ENCODE measurements at regions not wholly inside any gene's neighbourhood (a gene's known extent, or its start where the extent isn't known, plus 50 kb on each side); places are given as distances from the start of the nearest gene placed in this dataset.
A peak's percentile ranks its signal among the peaks of the same experiment; 100 is the strongest.

GRCh38 chr11:110375351-110375750 is 54.4 kb upstream of the FDX1 start:
- TF ChIP-seq CTCF (IDR thresholded peaks at IDR 0.05; ENCODE audit: unreplicated experiment in 3 of 3) = no peak
- no peak overlapping the region for H3K27ac Mint-ChIP-seq
- no peaks in the 10 kb centered on the region for H3K36me3 Mint-ChIP-seq (ENCODE audit: low read depth)
- H3K4me1 Mint-ChIP-seq = peaks cover 7% of the 10 kb centered on the region
- H3K27me3 Mint-ChIP-seq (ENCODE audit: low read depth) = no peaks in the 10 kb centered on the region
- no peak overlapping the region for H3K4me3 Mint-ChIP-seq
- H3K9me3 Mint-ChIP-seq = no peaks in the 10 kb centered on the region

GRCh38 chr11:110376021-110376420 is 53.7 kb upstream of the FDX1 start:
- no peaks in the 10 kb centered on the region for H3K27me3 Mint-ChIP-seq (ENCODE audit: low read depth)
- no peak for TF ChIP-seq CTCF (IDR thresholded peaks at IDR 0.05; ENCODE audit: unreplicated experiment in 3 of 3)
- H3K4me3 Mint-ChIP-seq = no peak overlapping the region
- H3K36me3 Mint-ChIP-seq (ENCODE audit: low read depth) = no peaks in the 10 kb centered on the region
- peaks cover 7% of the 10 kb centered on the region for H3K4me1 Mint-ChIP-seq
- H3K27ac Mint-ChIP-seq = no peak overlapping the region
- H3K9me3 Mint-ChIP-seq = no peaks in the 10 kb centered on the region

- H3K27ac Mint-ChIP-seq = peak overlapping the region; percentile 69 to 93 (median 90)
- H3K4me1 Mint-ChIP-seq = peaks cover 7% of the 10 kb centered on the region
- H3K9me3 Mint-ChIP-seq = no peaks in the 10 kb centered on the region
- no peaks in the 10 kb centered on the region for H3K36me3 Mint-ChIP-seq (ENCODE audit: low read depth)
- no peaks in the 10 kb centered on the region for H3K27me3 Mint-ChIP-seq (ENCODE audit: low read depth)
- H3K4me3 Mint-ChIP-seq = peak overlapping the region; percentile 66 to 78 (median 71)
- TF ChIP-seq CTCF (IDR thresholded peaks at IDR 0.05; ENCODE audit: unreplicated experiment in 3 of 3) = peak; percentile 78 to 94 (median 88)
Measured at GRCh38 chr11:110376711-110377324, 52.9 kb upstream of the FDX1 start.

GRCh38 chr11:110377434-110377833 is 52.3 kb upstream of the FDX1 start:
- Mint-ChIP-seq H3K36me3 (ENCODE audit: low read depth) (no peaks in the 10 kb centered on the region), H3K4me1 (peaks cover 7% of the 10 kb centered on the region), H3K27me3 (ENCODE audit: low read depth) (no peaks in the 10 kb centered on the region), H3K27ac (no peak overlapping the region), H3K4me3 (no peak overlapping the region), H3K9me3 (no peaks in the 10 kb centered on the region)
- no peak for TF ChIP-seq CTCF (IDR thresholded peaks at IDR 0.05; ENCODE audit: unreplicated experiment in 3 of 3)

- Mint-ChIP-seq H3K27ac (no peak overlapping the region), H3K4me3 (no peak overlapping the region), H3K27me3 (ENCODE audit: low read depth) (no peaks in the 10 kb centered on the region), H3K36me3 (ENCODE audit: low read depth) (no peaks in the 10 kb centered on the region), H3K9me3 (peaks cover 3% of the 10 kb centered on the region), H3K4me1 (peaks cover 7% of the 10 kb centered on the region)
- TF ChIP-seq CTCF (IDR thresholded peaks at IDR 0.05; ENCODE audit: unreplicated experiment in 3 of 3) = no peak
Measured at GRCh38 chr11:110379261-110379660, 50.5 kb upstream of the FDX1 start.

- H3K9me3 Mint-ChIP-seq = peaks cover 5% of the 10 kb centered on the region
- no peaks in the 10 kb centered on the region for H3K36me3 Mint-ChIP-seq (ENCODE audit: low read depth)
- H3K27me3 Mint-ChIP-seq (ENCODE audit: low read depth) = no peaks in the 10 kb centered on the region
- H3K4me3 Mint-ChIP-seq = no peak overlapping the region
- peaks cover 7% of the 10 kb centered on the region for H3K4me1 Mint-ChIP-seq
- no peak for TF ChIP-seq CTCF (IDR thresholded peaks at IDR 0.05; ENCODE audit: unreplicated experiment in 3 of 3)
- H3K27ac Mint-ChIP-seq = no peak overlapping the region
Measured at GRCh38 chr11:110379936-110380335, 49.8 kb upstream of the FDX1 start.

Measured in nephron (organoid).